HUDEP-2 (cell line): ENCODE measurements at regions not wholly inside any gene's neighbourhood (a gene's known extent, or its start where the extent isn't known, plus 50 kb on each side); places are given as distances from the start of the nearest gene placed in this dataset.

Experiments
- DNase-seq, 76 experiments: peaks; one replicate each; lab custom pipeline; 2025; ENCODE audit not compliant: unreplicated experiment in 76 of 76; lab: John Stamatoyannopoulos, UW

DNA sequence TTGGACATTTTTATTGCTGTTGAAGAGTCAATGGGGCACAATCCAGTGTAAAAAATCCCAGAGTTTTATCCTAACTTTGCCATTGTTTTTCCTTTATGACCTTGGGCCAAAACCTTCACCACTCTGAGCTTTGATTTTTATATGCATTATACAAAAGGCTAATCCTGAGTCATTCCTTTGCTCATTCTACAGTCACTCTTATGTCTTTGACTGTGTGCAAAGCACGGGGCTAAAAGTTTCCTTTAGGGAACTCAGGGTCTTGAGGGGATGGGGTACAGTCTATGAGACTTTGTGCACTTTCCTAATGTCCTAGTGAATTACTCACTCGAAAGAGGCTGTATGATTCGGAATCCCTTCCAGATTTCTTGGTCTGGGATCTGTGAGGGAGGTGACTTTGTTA is 543.2 kb upstream of the CAMK1G start:
- no peak for DNase-seq

DNA sequence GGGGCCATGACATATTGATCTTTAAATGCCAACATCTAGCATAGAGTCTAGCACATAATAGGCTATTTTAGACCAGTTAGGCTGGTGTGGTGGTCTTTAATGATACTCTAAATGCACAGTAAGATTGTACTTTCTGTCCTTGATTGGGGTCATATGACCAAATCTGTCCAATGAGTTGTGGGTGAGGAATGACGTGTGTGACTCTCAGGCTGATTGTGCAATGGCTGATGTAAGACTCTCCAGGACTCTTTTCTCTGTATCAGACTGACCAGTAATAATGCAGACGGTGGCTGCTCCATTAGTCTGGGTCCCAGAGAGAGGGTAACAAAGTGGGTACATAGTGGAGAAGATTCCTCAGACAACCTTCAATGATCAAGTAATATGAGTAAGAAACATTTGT is 541.6 kb upstream of the CAMK1G start:
- no peak for DNase-seq

DNA sequence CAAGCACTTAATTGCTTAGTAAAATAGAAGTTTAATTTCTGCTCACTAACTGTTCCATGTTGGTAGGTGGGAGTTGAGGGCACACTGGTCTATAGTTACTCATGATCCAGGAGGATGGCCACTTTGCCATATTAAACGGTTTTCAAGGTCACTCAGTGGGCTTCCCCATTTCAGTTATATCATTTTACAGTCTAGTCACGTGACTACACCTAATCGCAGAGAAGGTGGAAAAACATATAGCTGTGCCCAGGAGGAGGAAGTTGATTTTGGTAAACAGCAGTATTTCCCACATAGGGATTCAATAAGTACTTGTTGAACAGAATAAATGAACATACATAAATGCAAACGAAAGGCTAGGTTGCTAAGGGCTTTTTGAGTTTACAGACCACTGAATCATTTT is 541.1 kb upstream of the CAMK1G start:
- no peak for DNase-seq

DNA sequence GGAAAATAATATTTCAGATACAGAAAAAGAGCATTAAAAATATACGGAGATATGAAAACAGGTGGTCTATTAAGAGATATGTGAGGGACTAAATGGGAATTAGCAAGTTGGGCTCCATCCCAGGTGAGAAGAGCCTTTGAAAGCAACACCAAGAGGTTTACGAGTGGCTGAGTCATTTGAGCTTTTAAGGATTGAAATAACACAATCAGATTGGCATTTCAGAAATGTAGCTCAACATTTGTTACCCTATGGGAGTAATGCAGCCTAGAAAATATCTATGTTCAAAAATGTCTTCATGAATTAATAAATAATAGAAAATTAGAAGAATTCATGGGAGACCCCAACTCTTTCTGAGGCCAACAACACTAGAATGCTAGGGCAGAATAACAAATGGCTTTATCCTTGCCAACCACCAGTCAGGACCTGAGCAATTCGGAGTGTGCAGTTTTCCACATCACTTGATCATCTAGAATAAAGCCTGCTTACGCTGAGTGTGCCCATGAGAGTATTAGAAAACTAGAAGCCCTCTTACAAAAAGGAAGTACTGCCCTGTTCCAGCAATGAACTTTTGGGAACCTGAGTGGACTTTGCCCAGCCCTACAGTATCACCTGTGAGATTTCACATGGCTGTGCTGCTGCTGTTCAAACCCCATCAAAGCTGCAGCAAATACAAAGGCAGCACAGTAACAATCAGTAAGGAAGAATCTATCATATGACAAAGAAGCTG is 538.0 kb upstream of the CAMK1G start:
- no peak for DNase-seq

DNA sequence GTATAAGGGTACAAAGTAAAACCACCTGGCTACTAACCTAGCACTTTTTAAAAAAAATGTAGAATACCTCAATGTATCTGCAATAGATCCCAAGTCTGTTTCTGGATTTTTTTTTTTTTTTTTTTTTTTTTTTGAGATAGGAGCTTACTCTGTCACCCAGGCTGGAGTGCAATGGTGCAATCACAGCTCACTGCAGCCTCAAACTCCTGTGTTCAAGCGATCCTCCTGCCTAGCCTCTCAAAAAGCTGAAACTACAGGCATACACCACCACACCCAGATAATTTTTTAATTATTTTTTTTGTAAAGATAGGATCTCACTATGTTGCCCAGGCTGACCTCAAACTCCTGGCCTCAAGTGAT is 537.5 kb upstream of the CAMK1G start:
- DNase-seq = no peak

GRCh38 chr1:209046935-209047334 is 536.6 kb upstream of the CAMK1G start:
- no peak for DNase-seq

DNA sequence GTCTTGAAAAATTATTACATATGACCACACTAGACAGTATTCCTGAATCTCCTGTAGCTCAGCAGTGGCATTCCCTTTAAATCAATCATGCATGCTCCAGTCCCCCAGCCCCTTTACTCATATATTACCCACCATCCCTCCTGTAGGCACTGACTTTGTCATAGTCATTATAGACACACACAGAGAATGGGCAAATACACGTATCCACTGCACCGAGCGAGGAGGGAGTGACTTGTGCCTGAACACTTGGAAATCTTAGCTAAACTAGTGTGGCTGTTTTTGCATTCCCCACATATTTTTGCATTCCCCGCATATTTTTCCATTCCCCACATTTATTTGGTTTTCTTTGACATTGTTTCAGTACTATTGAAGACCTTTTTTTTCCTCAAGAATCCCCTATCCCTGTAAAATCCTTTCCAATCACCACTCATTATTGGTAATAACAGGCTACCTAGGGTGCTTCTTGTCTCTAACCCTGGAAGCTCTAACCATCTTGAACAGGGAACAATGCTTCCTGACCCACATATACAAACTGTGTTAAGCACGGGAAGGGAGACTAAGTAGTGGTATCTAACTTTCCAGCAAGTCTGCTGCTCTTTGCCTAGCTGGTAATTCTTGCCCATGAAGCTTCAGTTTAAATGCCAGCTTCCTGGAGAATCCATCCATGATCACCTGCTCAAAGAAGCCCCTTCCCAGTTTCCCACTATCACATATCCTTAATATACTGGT is 534.4 kb upstream of the CAMK1G start:
- DNase-seq = no peak

DNA sequence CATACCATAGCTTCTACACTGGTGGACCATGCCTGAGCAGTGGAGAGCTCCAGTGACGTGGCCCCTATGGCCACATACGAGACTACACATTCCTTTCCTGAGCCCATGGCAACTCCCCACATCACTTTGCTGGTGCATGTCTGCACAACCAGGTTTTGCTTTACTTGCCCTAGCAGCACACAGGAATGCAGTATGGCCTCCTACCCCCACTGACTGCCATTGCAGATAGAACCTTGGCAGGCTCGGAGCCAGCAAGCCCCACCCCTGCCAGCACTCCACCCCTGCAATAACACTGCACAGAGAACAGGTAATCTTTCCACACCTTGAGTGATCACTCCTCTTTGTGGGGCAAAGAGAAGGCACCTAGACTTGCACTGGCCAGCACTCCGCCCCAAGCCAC is 531.9 kb upstream of the CAMK1G start:
- DNase-seq = no peak

GRCh38 chr1:209053587-209053986 is 529.9 kb upstream of the CAMK1G start:
- DNase-seq = no peak

GRCh38 chr1:209057083-209057482 is 526.4 kb upstream of the CAMK1G start:
- DNase-seq = no peak

GRCh38 chr1:209057901-209058300 is 525.6 kb upstream of the CAMK1G start:
- DNase-seq = no peak

GRCh38 chr1:209059376-209059775 is 524.1 kb upstream of the CAMK1G start:
- DNase-seq = no peak

DNA sequence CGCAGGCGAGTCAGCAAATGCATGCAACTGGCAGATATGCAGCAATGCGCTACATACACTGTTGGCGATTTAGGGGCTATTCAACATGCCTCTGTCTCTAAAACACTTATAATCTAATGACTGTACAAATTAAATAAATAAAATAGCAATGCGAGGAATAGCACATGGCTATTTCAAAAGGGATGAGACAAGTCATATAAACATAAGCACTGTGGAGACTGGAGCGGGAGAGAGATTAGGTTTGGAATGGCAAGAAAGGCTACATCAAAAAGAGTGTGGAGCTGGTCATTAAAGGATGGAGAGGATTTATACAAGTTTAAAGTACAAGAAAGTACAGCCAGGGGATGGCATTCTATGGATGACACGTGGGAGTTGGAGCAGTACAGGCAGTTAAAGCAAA is 523.5 kb upstream of the CAMK1G start:
- DNase-seq = no peak

DNA sequence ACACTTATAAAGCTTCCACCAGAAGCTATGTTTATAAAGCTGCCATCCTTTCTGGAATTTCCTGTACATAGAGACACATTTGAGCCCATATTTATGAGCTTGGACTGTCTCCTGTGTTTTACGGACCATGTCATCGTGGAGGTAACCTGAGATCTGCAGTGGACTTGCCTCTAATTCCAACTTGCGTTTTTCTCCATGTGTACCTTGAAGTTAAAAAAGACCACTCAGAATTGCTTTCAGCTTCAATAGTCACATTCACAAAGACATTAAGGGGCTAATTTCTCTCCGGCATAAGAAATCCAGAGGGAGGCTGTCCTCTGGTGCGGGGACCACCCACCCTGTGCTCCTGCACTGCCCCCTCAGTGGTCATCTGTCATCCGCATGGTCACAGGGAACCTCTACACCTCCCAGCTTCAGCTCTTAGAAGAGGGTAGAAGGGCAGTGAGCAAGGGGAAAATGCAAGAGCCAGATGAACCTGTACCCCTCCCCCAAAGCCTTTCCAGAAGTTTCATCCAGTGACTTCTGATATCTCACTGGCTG is 521.4 kb upstream of the CAMK1G start:
- no peak for DNase-seq

DNA sequence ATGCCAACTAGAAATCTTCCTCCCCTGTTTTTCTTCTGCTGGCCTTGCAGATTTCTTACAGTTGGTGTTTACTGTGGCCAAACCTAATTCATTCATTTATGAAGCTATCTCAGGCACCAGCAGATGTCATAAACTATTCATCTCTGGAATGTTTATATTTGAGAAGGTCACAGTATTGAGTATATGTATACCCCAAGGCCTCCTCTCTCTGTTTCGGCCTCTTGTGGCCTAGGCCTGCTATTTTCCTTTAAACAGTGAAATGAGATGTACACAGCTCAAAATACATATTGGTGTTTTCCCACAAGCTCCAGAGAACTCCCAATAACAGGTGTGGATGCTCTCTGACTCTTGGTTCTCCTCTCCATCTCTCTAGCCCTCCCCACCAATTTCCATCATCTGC is 520.7 kb upstream of the CAMK1G start:
- DNase-seq = no peak

GRCh38 chr1:209063767-209064659 is 519.5 kb upstream of the CAMK1G start:
- no peak for DNase-seq

- no peak for DNase-seq
These were observed 518.4 kb upstream of the CAMK1G start for GRCh38 chr1:209064850-209065706.

GRCh38 chr1:209072481-209072880 is 511.0 kb upstream of the CAMK1G start:
- DNase-seq = no peak

GRCh38 chr1:209073879-209074278 is 509.6 kb upstream of the CAMK1G start:
- no peak for DNase-seq

- DNase-seq = no peak
These were observed 508.8 kb upstream of the CAMK1G start for GRCh38 chr1:209074575-209075250.
